H4 (cell line): ENCODE measurements at regions not wholly inside any gene's neighbourhood (a gene's known extent, or its start where the extent isn't known, plus 50 kb on each side); places are given as distances from the start of the nearest gene placed in this dataset.
"Not testable (repeated sequence)": the region's sequence is repeated elsewhere in the genome, so short reads cannot be mapped to it uniquely, and the experiment has no call there.

ENCODE experiments used
- DNase-seq: peaks from one replicate; pipeline ENCODE4 v3.0.0-alpha.2; 2015; ENCODE audit warnings: low spot score

DNA sequence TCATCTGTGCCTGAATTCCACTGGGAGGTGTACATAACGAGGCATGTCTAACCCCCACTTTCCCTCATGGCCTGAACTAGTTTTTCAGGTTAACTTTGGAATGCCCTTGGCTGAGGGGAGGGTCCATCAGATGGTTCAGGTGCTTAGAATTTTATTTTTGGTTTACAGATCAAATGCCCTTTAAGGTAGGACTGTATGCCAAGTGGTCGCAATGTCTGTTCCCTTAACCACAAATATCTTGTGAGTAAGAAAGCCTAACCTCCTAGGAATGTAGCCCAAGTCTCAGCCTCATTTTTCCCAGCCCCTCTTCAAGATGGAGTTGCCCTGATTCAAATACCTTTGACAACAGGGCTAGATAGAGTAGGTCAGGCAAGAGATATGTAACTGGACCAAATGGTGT, 78.4 kb downstream of the RNASET2 start:
- DNase-seq, result no peak

DNA sequence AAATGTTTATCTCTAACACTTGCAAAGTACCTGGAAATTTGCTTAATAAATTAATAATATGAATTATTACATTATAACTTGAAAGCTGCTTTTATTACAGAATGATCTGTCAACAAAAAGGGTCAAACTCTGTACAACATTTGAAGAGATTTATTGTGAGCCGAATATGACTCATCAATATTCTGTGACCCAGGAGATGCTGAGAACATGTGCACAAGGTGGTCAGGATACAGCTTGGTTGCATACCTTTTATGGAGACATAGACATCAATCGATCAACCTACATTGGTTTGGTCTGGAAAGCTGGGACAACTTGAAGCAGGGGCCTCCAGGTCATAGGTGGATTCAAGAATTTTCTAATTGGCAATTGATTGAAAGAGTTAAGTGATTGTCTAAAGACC, 79.0 kb downstream of the RNASET2 start:
- no peak for DNase-seq

DNA sequence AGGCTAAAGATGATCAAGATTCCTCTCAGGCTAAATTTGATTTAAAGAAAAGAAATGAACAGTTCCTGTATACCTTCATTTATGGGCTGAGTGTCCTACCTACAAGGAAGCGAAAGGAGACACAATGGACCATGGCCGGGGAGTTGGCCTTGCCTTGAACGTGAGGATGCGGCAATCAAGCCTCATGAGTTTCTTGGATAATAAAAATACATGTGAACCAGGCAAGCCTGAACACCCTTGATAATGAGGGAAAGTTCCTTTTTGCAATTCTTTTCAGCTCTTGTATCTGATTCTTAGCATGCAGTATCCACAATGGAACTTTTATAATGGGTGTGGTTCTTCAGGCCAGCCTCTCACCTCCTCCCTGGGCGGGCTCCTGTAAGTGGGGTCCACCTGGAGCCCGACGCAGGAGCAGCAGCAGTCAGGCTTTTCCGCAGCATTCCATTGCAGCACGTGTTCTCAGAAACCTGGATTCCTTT, 83.8 kb downstream of the RNASET2 start:
- no peak for DNase-seq

DNA sequence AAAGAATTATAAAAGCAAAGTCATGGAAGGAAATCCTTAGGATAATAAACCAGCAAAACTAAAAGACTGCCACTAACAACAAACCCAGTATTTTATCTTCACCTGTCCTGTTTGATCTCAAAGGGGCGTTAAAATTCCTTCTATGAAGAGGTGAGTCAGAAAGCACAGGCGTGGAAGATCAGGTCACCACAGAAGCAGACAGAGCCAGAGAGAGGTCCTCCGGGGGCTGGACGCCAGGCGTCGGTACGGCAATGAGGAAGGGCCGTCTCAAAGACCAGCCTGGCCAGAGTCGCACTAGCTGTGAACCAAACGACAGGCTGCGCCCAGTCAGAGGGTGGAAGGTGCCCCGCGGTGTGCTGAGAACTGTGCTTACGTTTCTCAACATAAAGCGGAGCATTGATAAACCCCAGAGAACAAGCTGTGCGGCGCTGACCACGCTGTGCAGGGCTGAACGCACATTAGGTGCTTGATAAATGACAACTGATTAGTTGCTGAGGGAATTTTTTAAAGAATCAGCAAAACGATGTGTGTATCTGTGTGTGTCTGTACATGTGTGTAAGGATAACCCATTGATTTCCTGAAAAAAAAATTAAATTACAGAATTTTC, 85.6 kb downstream of the RNASET2 start:
- DNase-seq, result no peak

DNA sequence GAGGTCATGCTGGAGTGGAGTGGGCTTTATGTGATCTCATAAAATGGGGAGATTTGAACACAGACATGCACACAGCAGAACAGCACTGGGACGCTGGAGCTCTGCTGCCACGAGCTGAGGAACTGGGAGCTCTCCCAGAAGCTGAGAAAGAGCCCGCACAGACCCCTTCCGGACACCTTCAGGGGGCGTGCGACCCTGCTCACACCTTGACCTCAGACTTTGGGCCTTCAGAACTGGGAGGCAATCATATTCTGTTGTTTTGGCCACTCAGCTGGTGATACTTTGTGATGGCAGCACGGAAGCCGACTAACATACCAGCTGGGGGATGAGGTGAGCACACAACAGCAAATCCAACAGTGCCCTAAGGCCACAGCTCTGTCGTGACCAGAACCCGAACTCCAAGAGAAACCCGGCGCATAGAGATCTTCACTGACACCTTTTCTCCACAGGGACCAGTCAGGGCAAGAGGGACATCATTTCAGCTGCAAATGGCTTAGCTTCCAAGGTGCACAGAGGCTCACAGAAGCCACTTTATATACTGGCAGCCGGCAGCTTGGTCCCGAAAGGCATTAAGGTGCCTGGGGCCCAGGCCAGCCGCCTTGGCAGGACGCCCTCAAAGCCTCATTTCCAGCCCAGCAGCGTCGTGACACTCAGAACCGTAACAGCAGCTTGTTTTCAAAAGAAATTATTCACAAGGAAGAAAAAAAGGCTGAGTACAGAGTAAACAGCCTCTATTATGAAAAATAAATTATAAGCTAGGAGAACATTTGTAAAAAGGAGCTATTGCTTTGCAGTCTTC, 89.3 kb downstream of the RNASET2 start:
- no peak for DNase-seq

DNA sequence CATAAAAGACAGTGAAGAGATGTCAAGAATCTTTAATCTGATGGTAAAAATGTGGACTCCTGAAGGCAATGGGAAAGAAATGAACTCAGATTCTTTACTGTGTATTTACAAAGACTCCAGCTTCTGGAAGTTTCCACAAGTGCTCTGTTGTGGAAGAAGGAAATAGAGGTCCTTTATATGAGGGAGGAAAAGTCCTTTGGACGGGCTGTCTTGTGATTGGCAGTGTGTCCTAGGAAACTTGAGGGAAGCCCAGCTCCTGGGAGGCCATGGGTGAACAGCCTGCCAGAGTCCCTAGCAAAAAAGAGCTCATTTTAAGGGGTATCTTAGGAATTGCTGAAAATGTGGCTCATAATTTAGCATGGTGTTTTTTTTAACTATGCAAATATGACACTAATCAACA, 92.0 kb downstream of the RNASET2 start:
- DNase-seq, result no peak

DNA sequence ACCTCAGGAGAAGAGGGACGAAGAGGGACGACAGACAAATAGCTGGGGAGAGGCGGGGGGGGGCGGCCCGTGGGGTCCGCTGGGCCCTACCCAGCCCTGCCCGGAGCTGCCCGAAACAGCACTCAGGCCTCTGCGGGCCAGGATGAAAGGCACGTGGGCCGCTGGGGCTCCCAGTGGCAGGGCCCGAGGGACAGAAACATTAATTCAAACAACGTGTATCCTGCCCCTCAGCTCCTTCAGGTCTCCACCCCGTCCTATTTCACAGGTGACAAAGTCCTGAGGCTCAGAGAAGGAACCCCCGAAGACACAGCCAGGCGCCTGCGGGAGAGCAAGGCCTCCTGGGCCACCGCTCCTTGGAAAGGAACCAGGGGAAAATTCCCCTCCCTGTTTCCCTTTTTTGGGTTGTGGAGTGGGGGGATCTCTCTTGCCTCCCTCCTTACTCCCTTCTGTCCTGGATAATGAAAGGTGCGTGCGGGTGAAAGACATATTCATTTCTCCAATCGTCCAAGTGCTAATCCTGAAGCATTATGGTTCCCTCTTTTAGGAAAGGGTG, 93.3 kb downstream of the RNASET2 start:
- no peak for DNase-seq

DNA sequence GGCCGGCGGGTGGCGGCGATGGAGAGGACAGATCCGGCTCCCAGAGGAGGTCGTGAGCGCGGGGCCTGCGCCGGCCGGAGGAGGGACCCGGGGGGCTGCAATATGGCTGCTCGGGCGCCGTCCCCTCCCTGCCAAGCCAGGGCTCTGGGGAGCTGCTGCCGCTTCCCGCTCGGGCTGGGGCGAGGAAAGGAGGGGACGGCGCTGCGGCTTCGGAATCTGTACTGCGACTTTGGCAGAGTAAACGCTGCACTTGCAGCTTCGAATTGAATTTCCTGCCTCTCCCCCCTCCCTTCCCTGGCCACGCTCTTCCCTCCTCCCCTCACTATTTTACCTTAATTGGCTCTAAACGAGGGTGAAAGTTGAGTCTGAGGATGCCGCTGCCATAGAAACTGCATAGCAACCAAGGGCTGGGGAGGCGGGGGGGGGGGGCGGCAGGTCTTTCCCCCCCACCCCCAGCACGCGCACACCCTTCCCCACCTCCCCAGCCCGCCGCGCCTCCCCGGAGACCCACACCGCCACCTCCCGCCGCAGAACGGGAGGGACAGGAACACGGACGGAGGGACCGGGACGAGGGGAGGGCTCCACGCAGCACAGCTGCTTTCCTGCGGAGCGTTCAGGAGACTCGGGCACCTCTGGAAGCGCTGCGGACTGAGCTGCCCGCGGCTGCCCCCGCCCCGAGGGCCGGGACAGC, 93.9 kb downstream of the RNASET2 start:
- DNase-seq, result no peak

DNA sequence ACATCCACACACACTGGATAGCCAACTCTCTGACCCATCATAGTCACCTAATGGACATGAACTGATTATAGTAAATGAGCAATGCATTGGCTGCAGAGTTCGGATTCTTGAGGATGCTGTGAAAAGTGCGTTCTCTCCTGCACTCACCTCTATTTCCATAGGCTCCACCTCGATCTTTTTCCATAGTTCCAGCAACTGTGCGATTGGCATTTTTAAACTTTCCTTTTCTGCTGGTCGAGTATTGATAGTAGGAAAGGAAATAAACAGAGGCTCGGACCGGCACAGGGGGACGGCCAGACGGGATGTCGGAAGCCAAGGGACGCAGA, 94.4 kb downstream of the RNASET2 start:
- DNase-seq, result no peak

DNA sequence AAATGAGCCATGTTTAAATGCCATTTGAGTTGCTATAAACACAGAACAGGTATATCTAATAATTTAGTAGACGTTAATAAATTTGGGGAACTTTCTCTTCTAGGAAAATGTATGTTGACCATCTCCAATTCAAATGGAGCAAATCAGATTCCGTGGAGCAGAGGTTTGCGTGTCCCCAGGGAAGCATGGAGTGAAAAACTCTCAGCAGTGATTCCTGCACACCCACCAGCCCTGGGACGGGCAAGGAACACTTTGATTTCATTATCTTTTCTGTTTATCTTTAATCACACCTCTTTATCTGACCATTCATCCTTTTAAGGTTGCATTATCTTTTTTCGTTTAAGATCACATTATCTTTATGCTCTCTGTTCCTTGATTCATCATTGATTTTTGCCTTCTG, 95.0 kb downstream of the RNASET2 start:
- no peak for DNase-seq

DNA sequence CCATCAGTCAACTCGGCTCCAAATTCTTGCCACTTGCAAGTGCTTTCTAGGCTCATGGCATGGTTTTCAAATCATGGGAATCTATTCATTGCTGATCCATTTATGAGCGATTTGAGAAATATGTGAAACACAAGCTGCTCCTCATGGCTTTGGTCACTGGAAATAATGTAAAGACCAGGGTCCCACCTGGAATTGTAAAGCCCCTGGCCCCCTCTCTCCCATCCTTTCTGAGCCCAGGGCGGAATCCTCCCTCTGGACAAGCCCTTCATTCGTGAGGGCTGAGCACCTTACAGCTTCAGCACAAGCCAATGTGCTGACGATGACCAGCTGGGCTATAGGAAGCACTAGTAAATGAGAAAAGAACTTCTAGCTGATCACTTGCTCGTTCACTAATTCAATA, 96.0 kb downstream of the RNASET2 start:
- DNase-seq, result no peak

DNA sequence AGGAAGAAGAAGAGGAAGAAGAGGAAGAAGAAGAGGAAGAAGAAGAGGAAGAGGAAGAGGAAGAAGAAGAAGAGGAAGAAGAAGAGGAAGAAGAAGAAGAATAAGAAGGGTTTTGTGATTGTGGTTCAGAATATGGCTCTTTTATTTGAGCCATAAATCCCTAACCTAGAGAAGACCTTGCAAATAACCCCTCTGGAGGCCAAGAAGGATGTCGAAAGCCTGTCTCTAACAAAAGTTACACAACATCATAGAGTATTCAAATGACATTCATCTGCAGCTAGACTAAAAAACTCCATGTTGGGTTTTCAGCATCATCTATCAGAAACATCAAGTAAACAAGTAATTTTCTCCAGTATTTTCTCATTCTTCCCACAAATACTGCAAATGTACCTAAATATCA, 100.9 kb downstream of the RNASET2 start:
- DNase-seq, result no peak

DNA sequence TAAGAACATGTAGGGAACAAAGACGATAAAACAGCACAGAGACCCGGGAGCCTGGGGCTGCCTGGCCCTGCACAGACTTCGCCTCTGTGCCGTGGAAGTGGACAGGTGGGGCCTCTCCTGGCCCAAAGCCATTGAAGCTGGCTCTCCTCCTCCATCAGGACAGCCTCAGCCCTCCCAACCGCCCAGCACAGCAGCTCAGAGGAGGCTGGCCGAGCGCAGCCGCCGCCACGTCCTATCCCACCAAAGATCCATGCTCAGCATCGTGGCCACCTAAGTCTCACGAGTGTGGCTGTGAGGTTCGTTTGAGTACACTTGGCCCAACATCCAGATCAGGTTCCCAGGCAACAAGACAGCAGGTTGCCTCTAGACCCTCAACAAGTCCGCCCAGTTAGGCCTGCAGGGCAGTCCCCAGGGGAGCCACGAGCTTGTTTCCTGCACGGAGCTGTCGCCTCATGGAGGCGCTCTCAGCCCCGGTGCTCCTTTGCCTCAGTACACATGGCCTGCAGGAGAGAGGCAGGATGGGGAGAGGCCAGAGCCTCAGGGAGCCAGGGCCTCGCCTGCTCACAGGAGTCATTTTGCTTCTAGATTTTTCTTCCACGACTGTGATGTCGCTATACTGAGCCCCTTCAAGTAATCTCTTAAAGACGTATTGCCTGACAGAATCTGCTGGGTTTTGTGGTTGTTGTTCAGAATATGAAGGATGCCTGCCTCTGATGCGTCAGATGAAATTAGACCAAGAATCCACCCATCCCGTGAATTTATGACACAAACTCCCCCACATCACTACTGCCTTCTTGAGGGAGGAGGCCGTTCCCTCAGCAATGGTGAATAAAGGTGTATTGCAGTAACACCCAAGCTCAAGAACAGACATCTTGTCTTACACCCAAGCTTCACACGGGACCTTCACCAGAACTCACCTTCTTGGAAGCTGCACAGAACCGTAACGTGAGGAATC, 102.7 kb downstream of the RNASET2 start:
- DNase-seq, result no peak

DNA sequence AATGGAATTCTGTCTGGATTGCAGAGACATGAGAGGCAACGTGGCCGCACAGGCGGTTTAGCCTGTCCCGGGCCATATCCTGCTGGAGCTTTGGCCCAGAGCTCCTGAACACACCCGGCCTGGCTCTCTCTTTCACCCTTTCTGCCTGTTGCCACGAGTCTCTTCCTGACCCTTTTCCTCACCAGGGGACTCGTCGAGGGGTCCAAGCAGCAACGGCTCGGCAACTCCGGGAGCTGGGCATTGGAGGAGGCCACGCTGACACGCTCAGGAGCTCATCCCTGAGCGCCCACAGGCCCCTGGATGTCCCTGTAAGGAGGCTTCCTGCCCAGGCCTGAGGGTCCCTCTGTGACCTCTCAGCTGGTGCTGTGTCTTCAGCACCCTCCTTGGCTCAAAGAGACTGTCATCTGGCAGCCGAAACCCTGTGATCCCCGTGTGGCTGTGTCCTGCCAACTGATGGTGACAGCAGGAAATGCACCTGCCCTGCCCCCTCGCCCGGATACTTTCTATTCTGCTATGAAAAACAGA, 103.8 kb downstream of the RNASET2 start:
- DNase-seq, result no peak

DNA sequence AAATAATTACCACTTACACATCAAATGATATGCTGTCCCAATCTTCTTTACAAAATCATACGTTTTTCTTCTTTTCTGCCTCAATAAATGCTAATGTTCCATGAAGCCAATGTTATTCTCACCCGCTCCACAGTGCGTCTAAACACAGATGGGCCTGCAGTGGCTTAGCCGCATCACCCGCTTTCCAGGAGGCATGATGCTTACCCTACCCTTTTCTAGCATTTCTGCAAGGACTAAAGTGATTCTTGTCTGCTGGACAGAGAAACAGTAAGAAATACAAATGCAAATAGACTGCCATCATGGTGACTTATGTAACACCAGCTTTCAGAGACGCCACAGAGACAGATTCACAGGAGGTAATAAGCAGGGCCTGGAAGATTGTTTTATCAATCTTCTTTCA, 104.4 kb downstream of the RNASET2 start:
- DNase-seq, result no peak

DNA sequence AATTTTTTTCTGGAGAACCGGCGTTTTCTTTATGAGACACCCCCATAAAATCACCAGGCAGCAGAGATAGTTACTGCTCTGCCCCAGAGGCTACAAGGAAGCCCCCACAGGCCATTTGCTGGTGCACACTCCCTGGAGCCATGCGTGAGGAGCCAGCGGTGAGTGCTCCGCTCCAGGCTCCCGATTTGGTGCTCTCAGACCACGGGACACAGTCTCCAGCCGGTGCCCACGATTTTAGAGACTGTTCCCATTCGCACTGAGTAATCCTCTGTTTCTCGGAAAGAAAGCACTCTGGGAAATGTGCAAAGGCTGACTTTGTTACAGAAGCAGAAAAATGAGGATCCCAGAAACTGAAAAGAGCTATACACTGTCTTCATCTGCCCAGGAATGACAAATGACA, 104.9 kb downstream of the RNASET2 start:
- DNase-seq, result no peak

DNA sequence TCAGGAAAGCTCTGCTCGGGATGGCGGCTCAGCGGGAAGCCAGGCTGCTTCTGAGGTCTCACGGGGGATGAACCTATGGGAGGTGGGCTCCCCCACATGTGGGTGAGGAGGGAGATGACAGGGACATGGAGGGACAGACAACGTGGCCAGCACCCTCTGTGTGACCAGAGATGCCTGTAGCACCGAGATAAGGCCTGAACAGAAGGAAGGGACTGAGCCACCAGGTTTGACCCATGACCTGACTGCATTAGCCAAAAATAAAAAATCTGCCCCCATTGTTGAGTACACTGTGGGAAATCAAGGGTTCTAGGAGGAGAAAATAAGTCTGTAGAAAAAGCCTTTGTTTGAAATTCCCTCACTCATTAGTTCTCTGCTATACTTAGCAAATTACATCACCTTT, 105.7 kb downstream of the RNASET2 start:
- DNase-seq, result no peak

DNA sequence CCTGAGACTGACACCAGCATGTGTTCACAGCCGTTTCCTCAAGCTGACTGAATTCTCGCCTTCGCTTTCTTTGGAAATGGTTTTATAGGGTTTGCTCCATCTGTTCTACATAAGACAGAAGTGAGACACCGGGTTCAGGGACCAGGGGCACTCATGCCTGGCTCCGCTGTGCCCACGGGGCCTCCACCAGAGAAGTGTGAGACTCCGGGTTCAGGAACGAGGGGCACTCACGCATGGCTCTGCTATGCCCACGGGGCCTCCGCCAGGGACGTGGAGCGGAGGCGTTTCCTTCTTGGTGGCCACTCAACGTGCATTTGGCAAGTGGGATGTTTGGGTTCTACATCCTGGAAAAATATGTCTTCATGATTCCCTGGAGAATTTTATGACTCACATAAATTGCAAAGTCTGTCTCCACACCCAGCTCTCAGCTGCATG, 106.6 kb downstream of the RNASET2 start:
- DNase-seq, result no peak

DNA sequence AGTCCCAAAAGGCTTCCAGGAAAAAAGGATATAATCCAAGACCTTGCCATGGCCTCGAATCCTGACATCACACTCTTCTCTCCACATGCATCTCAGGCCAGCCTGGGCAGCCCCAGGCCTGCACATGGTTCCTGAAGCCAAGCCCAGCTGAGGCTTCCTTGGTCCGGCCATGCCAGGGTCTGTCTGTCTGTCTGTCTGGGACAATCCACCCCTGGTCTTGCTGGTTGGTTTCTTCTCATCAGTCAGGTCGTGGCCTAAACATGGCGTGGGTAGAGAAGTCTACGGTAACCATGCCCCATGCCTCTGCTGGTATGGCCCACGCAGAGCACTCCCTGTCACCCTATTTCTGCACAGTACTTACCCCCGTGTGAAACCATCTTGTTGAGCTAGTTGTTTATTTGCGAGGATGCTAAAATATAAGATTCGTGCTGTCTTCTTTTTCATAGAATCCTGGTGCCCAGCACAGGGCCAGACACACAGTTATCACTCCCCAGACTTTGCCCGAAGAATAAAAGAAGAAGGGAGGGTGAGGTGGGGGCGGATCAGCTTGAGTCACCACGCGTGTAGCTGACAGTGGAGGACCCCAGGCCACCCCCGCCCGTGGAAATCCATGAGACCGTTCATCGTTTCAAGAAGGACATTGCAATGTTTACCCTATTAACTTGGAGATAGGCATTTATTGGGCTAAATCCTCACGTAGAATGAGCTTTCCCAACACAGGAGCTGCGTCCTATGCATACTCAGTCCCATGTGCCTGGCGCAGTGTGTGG, 107.2 kb downstream of the RNASET2 start:
- no peak for DNase-seq

DNA sequence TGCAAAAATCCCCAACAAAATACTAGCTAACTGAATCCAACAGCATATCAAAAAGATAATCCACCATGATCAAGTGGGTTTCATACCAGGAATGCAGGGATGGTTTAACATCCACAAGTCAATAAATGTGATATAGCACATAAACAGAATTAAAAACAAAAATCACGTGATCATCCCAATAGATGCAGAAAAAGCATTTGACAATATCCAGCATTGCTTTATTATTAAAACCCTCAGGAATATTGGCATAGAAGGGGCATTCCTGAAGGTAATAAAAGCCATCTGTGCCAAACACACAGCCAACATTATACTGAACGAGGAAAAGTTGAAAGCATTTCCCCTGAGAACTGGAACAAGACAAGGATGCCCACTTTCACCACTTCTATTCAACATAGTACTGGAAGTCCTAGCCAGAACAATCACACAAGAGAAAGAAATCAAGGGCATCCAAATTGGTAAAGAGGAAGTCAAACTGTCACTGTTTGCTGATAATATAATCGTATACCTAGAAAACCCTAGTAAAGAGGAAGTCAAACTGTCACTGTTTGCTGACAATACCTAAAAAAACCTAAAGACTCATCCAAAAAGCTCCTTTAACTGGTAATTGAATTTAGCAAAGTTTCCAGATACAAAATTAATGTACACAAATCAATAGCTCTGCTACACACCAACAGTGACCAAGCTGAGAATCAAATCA, 109.8 kb downstream of the RNASET2 start:
- DNase-seq, result not testable (repeated sequence)
